ENCODE measurements at regions not wholly inside any gene's neighbourhood (a gene's known extent, or its start where the extent isn't known, plus 50 kb on each side); places are given as distances from the start of the nearest gene placed in this dataset.

DNA sequence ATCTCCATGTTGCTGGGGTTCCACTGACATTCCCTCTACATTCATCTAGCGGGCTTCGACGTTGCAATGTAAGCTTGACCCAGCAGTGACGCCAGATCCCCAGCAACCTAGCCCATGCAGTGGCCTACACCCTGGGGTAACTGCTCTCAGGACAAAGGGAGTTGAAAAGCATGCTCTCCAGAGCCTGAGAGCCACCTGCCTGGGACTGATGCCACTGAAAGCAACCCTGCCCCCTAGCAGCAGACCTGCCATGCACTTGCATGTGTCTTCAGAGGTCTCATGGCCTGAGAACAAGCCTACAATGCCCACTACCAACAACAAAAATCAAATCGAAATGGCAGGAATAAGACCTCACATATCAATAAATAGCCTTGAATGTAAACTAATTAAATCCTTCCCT, 330.3 kb downstream of the TRIM36 start:
- no peak for DNase-seq (ENCODE audit: extremely low read depth, low read depth)
- no peak overlapping the region for H3K4me3 ChIP-seq (replicated peaks; ENCODE audit: low read depth, low read length)
- TF ChIP-seq CTCF (IDR thresholded peaks at IDR 0.05; ENCODE audit: low read depth, low read length, missing control alignments): no peak

DNA sequence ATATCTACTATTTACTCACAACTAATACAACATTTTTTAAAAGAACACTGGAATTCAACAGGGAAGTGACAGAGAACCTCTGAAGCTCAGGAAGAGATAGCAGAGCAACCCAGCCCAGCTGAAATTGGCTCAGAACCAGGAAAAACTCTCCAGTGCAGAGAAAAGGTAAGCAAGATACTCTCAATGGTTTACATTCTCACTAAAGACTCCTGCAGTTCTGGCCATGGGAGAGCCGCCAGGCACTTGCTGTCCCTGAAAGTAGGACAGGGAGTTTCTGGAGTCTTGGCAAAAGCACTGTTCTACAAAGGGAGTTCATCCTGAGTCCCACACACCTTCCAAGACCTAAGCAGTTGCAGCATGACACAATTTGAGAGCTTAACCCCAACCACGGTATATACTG, 330.8 kb downstream of the TRIM36 start:
- no peak for DNase-seq (ENCODE audit: extremely low read depth, low read depth)
- no peak overlapping the region for H3K4me3 ChIP-seq (replicated peaks; ENCODE audit: low read depth, low read length)
- no peak for TF ChIP-seq CTCF (IDR thresholded peaks at IDR 0.05; ENCODE audit: low read depth, low read length, missing control alignments)

- no peak overlapping the region for H3K4me3 ChIP-seq (replicated peaks; ENCODE audit: low read depth, low read length)
- DNase-seq (ENCODE audit: extremely low read depth, low read depth): no peak
- no peak for TF ChIP-seq CTCF (IDR thresholded peaks at IDR 0.05; ENCODE audit: low read depth, low read length, missing control alignments)
Observed at GRCh38 chr5:114830114-114830513, 339.6 kb downstream of the TRIM36 start.

GRCh38 chr5:114822863-114823262, 346.8 kb downstream of the TRIM36 start:
- TF ChIP-seq CTCF (IDR thresholded peaks at IDR 0.05; ENCODE audit: low read depth, low read length, missing control alignments): no peak
- DNase-seq (ENCODE audit: extremely low read depth, low read depth): no peak
- no peak overlapping the region for H3K4me3 ChIP-seq (replicated peaks; ENCODE audit: low read depth, low read length)

DNA sequence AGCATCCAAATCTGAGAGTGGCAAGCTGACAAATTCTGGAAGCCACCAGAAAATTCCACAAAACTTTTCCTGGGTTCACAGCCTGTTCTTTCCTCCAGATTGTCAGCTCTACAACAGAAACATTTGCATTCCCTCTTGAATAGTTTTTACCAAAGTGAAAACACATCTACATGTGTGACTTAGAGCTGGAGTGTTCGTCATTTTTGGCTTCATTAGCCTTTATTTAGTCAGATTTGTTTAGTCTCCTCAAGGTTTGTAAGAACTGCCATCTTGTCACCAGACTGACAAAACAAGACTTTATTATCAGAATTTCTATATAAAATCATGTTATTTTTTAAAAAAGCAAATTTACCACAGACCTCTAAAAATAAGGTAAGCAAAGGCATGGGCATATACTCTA, 347.3 kb downstream of the TRIM36 start:
- DNase-seq (ENCODE audit: extremely low read depth, low read depth): no peak
- TF ChIP-seq CTCF (IDR thresholded peaks at IDR 0.05; ENCODE audit: low read depth, low read length, missing control alignments): no peak
- H3K4me3 ChIP-seq (replicated peaks; ENCODE audit: low read depth, low read length): no peak overlapping the region

GRCh38 chr5:114790403-114790792, 379.3 kb downstream of the TRIM36 start:
- no peak for DNase-seq (ENCODE audit: extremely low read depth, low read depth)
- no peak overlapping the region for H3K4me3 ChIP-seq (replicated peaks; ENCODE audit: low read depth, low read length)
- TF ChIP-seq CTCF (IDR thresholded peaks at IDR 0.05; ENCODE audit: low read depth, low read length, missing control alignments): no peak

GRCh38 chr5:114789773-114790402, 379.8 kb downstream of the TRIM36 start:
- TF ChIP-seq CTCF (IDR thresholded peaks at IDR 0.05; ENCODE audit: low read depth, low read length, missing control alignments): no peak
- DNase-seq (ENCODE audit: extremely low read depth, low read depth): no peak
- H3K4me3 ChIP-seq (replicated peaks; ENCODE audit: low read depth, low read length): no peak overlapping the region

Data from HFF-Myc (cell line).